Karpas-422 (cell line): ENCODE measurements at regions not wholly inside any gene's neighbourhood (a gene's known extent, or its start where the extent isn't known, plus 50 kb on each side); places are given as distances from the start of the nearest gene placed in this dataset.

ENCODE experiments used
- DNase-seq: peaks from one replicate; pipeline ENCODE4 v3.0.0-alpha.2; 2015
- H2AFZ ChIP-seq: fragments of 200-600 bp; sonication (generic); 2 replicates; pipeline ENCODE4 v1.6.1; 2014; ENCODE audit warnings: antibody characterized with exemption, low read length, mixed read lengths
- H3K27ac ChIP-seq: fragments of 200-600 bp; sonication (generic); 2 replicates; pipeline ENCODE4 v1.5.1; 2014; ENCODE audit warnings: mild to moderate bottlenecking, low read length, moderate library complexity
- H3K27me3 ChIP-seq: fragments of 200-600 bp; sonication (generic); 2 replicates; pipeline ENCODE4 v1.6.1; 2014; ENCODE audit warnings: low read length, mixed read lengths
- H3K36me3 ChIP-seq: fragments of 200-600 bp; sonication (generic); 2 replicates; pipeline ENCODE4 v1.6.1; 2014; ENCODE audit warnings: low read length, mixed read lengths; ENCODE audit not compliant: insufficient read depth
- H3K4me1 ChIP-seq: fragments of 200-600 bp; sonication (generic); 2 replicates; pipeline ENCODE4 v1.6.1; 2014; ENCODE audit warnings: mild to moderate bottlenecking, low read length, mixed read lengths
- H3K4me2 ChIP-seq: fragments of 200-600 bp; sonication (generic); 2 replicates; pipeline ENCODE4 v1.6.1; 2014; ENCODE audit warnings: low read length, low read depth, mild to moderate bottlenecking; ENCODE audit not compliant: poor library complexity, severe bottlenecking
- H3K4me3 ChIP-seq: fragments of 200-600 bp; sonication (generic); 2 replicates; pipeline ENCODE4 v1.5.1; 2014; ENCODE audit warnings: mild to moderate bottlenecking, antibody characterized with exemption, low read length, mixed read lengths
- H3K79me2 ChIP-seq: fragments of 200-600 bp; sonication (generic); 2 replicates; pipeline ENCODE4 v1.6.1; 2014; ENCODE audit warnings: mild to moderate bottlenecking, low read length, mixed read lengths
- H3K9ac ChIP-seq: fragments of 200-600 bp; sonication (generic); 2 replicates; pipeline ENCODE4 v1.6.0; 2014; ENCODE audit warnings: low read length
- H3K9me2 ChIP-seq: fragments of 200-600 bp; sonication (generic), shearing (Covaris generic); replicated peaks from 2 replicates; pipeline ENCODE4 v1.6.0; 2014; ENCODE audit warnings: mild to moderate bottlenecking, low read length, moderate library complexity; ENCODE audit not compliant: insufficient read depth
- H3K9me3 ChIP-seq: fragments of 300-700, 200-600 bp; sonication (generic); 2 replicates; pipeline ENCODE4 v1.6.1; 2014; ENCODE audit warnings: low read length, mixed read lengths
- H4K20me1 ChIP-seq: fragments of 200-600 bp; sonication (generic); 2 replicates; pipeline ENCODE4 v1.6.1; 2014; ENCODE audit warnings: mild to moderate bottlenecking, antibody characterized with exemption, low read length, low read depth; ENCODE audit not compliant: insufficient read depth

DNA sequence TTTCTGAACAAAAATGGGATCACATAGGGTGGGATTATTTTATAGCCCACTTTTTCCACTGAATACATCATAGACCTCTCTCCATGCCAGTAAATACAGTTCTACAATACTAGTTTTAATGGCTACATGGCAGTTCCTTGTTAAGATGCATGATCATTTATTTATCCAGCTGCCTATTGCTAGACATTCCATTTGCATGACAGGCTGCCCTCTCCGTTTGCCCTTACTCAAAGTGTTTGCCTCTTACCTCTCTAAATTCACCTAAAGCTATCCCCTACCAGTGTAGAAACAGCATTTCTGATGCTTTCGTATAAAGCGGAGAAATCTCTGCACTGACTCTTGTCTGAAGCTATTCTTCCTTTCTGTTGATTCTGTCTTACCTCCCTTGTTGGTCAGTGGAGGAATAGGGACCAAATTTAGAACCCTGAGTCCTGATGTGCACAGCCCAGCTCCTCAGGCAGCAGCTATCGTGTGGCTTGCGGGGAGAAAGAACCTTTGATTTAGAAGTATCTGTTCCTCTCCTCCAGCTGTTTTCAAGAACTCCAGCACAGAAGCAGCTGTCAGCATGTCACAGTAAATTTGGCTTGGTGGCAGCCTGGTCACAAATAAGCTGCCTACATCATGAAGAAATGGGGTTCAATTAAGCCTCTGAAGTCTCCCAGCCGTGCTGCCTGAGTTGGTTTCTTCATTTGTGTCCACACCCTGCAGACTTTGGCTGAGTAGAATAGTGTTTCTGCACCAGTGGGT lies 337.3 kb downstream of the PRDM2 start:
- Histone ChIP-seq H3K27ac (no peak overlapping the region), H3K27me3 (no peaks in the 10 kb centered on the region)

GRCh38 chr1:14039582-14040430 lies 339.8 kb downstream of the PRDM2 start:
- H3K79me2 ChIP-seq = no peaks in the 10 kb centered on the region
- no peaks in the 10 kb centered on the region for H3K36me3 ChIP-seq
- H3K4me1 ChIP-seq = no peaks in the 10 kb centered on the region
- no peaks in the 10 kb centered on the region for H3K27me3 ChIP-seq
- no peaks in the 10 kb centered on the region for H3K9me2 ChIP-seq
- no peak overlapping the region for H3K4me3 ChIP-seq
- H3K4me2 ChIP-seq = no peak overlapping the region
- no peak for DNase-seq
- H3K9ac ChIP-seq = no peak overlapping the region
- H3K27ac ChIP-seq = no peak overlapping the region
- no peaks in the 10 kb centered on the region for H3K9me3 ChIP-seq
- no peak overlapping the region for H2AFZ ChIP-seq
- H4K20me1 ChIP-seq = no peaks in the 10 kb centered on the region

More for the DNA sequence above, 337.3 kb downstream of the PRDM2 start:
- Histone ChIP-seq H3K9me3 (no peaks in the 10 kb centered on the region; the same call in none of the 2 replicates), H3K79me2 (no peaks in the 10 kb centered on the region), H3K4me3 (no peak overlapping the region), H3K9ac (no peak overlapping the region), H3K36me3 (no peaks in the 10 kb centered on the region), H3K9me2 (no peaks in the 10 kb centered on the region), H4K20me1 (no peaks in the 10 kb centered on the region), H3K4me2 (no peak overlapping the region), H3K4me1 (no peaks in the 10 kb centered on the region), H2AFZ (no peak overlapping the region)
- no peak for DNase-seq

GRCh38 chr1:14049965-14050364 lies 350.0 kb downstream of the PRDM2 start:
- no peaks in the 10 kb centered on the region for H3K9me2 ChIP-seq
- no peaks in the 10 kb centered on the region for H3K79me2 ChIP-seq
- no peak for DNase-seq

DNA sequence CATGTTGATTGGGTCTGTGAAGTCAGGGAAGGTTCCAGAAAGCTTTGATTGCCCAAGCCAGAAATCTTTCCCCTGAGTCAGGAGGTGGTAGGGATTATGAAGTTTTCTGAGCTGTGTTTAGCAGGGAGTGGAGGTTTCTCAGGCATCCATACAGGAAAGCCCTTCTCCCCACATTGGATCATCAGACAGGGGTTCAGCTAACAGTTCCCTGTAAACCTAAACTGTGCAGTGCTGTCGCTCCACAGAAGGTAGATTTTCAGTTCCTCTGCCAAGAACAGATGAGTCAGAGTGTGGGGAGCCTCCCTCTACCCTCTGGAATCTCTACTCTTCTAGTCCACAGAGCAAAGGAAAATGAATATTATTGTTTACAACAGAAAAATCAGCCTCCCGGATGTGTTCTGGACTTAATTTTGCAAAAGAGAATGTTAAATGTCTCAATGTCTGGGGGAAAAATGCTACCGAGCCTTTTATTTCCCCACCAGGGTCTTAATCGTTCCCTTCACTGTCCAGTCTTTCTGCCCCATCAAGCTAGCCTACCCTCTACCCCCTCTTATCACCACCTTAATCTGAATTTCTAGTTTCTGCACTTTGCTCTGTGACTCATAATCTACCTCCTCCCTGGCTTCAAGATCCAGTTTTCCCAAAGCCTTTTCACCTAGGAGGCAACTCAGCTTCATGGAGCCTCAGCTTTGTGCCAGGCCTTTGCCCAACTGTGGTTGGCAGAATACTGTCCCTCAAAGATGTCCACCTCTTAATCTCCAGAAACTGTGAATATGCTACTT lies 355.6 kb downstream of the PRDM2 start:
- DNase-seq = no peak
- Histone ChIP-seq H3K79me2 (no peaks in the 10 kb centered on the region), H3K27ac (no peak overlapping the region), H3K36me3 (no peaks in the 10 kb centered on the region), H3K4me2 (no peak overlapping the region), H3K4me1 (no peaks in the 10 kb centered on the region), H3K9me2 (no peaks in the 10 kb centered on the region), H3K9me3 (no peaks in the 10 kb centered on the region), H4K20me1 (no peaks in the 10 kb centered on the region), H2AFZ (no peak overlapping the region), H3K9ac (no peak overlapping the region), H3K27me3 (no peaks in the 10 kb centered on the region), H3K4me3 (no peak overlapping the region)

More at GRCh38 chr1:14049965-14050364, 350.0 kb downstream of the PRDM2 start:
- Histone ChIP-seq H3K36me3 (no peaks in the 10 kb centered on the region), H3K4me3 (no peak overlapping the region), H3K4me1 (no peaks in the 10 kb centered on the region), H4K20me1 (no peaks in the 10 kb centered on the region), H3K9ac (no peak overlapping the region), H3K27ac (no peak overlapping the region), H2AFZ (no peak overlapping the region), H3K9me3 (no peaks in the 10 kb centered on the region), H3K4me2 (no peak overlapping the region), H3K27me3 (no peaks in the 10 kb centered on the region)

DNA sequence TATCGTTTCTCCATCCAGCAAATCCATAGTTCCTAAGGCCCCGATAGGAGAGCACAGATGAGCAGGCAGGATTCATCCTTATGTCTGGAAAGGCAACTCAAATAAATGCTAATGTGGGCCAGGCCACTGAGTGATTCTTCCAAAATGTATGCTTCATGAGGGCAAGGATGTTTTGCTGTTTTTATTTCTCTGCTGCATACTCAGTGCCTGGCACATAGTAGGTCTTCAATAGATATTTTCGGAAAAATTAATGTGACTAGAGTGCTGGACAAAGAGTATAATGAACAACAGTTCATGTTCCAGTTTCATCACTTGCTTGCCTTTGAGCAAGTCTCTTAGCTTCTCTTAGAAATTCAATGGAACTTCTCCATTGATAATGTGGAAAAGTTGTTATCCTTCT lies 357.7 kb downstream of the PRDM2 start:
- Histone ChIP-seq H3K27ac (no peak overlapping the region), H3K4me1 (no peaks in the 10 kb centered on the region)
- DNase-seq = no peak

GRCh38 chr1:14061204-14061603 lies 361.2 kb downstream of the PRDM2 start:
- H2AFZ ChIP-seq = no peak overlapping the region
- H3K27me3 ChIP-seq = no peaks in the 10 kb centered on the region
- H3K4me2 ChIP-seq = no peak overlapping the region
- no peaks in the 10 kb centered on the region for H3K79me2 ChIP-seq
- no peak overlapping the region for H3K9ac ChIP-seq
- no peaks in the 10 kb centered on the region for H3K4me1 ChIP-seq
- DNase-seq = no peak
- no peaks in the 10 kb centered on the region for H3K36me3 ChIP-seq
- H3K4me3 ChIP-seq = no peak overlapping the region
- H3K9me3 ChIP-seq = no peaks in the 10 kb centered on the region
- H3K27ac ChIP-seq = no peak overlapping the region
- H3K9me2 ChIP-seq = no peaks in the 10 kb centered on the region
- no peaks in the 10 kb centered on the region for H4K20me1 ChIP-seq

More for the DNA sequence above, 357.7 kb downstream of the PRDM2 start:
- Histone ChIP-seq H3K27me3 (no peaks in the 10 kb centered on the region), H3K4me3 (no peak overlapping the region), H3K4me2 (no peak overlapping the region), H3K79me2 (no peaks in the 10 kb centered on the region), H3K36me3 (no peaks in the 10 kb centered on the region), H3K9me3 (no peaks in the 10 kb centered on the region), H2AFZ (no peak overlapping the region), H4K20me1 (no peaks in the 10 kb centered on the region), H3K9ac (no peak overlapping the region), H3K9me2 (no peaks in the 10 kb centered on the region)

DNA sequence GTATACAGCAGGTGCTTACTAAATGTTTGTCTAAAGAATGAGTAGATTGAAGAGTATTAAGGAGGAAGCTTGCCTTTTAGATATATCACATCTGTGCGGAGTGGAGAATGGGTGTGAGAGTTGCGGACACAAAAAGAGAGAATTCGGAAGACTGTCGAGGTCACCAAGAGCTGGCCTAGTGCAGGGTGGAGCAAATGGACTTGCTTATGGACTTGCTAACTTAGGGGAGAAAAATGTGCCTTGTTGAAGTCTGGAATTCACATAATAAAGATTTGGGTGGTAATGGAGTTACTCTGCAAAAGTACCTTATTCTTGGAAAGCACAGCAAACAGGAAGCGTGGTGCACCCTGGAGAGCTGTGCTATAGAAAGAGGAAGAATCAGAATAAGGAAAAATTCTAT lies 361.7 kb downstream of the PRDM2 start:
- Histone ChIP-seq H3K4me1 (no peaks in the 10 kb centered on the region), H3K9ac (no peak overlapping the region), H4K20me1 (no peaks in the 10 kb centered on the region), H3K9me3 (no peaks in the 10 kb centered on the region), H2AFZ (no peak overlapping the region), H3K4me3 (no peak overlapping the region), H3K27me3 (no peaks in the 10 kb centered on the region), H3K36me3 (no peaks in the 10 kb centered on the region), H3K4me2 (no peak overlapping the region), H3K79me2 (no peaks in the 10 kb centered on the region), H3K27ac (no peak overlapping the region), H3K9me2 (no peaks in the 10 kb centered on the region)
- DNase-seq = no peak

DNA sequence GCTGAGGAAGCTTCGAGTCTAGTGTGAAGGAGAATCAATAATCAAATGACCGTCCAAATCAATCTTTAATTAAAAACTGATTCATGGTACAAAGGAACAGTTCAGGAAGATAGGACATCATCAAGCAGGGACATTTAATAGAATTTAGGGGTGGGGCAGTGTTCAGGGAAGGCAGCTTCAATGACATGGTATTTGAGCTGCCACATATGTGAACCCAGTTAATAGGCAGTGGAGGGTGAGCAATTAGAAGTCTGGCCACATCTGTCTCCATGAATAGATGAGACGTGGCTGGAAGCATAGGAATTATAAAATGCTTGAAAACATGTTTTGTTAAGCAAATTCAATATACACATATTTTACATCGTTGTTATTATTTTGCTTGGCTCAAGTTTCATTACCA lies 362.7 kb downstream of the PRDM2 start:
- H3K9me2 ChIP-seq = no peaks in the 10 kb centered on the region
- no peak for DNase-seq
- H3K4me2 ChIP-seq = no peak overlapping the region
- no peaks in the 10 kb centered on the region for H3K79me2 ChIP-seq
- H3K9ac ChIP-seq = no peak overlapping the region
- no peaks in the 10 kb centered on the region for H3K9me3 ChIP-seq
- H2AFZ ChIP-seq = no peak overlapping the region
- H3K27me3 ChIP-seq = no peaks in the 10 kb centered on the region
- H3K4me1 ChIP-seq = no peaks in the 10 kb centered on the region
- H4K20me1 ChIP-seq = no peaks in the 10 kb centered on the region
- H3K27ac ChIP-seq = no peak overlapping the region
- H3K4me3 ChIP-seq = no peak overlapping the region
- no peaks in the 10 kb centered on the region for H3K36me3 ChIP-seq
